ENCODE measurements at regions not wholly inside any gene's neighbourhood (a gene's known extent, or its start where the extent isn't known, plus 50 kb on each side); places are given as distances from the start of the nearest gene placed in this dataset.

GRCh38 chr11:115007851-115008250 lies 329.5 kb downstream of the NXPE2 start:
- Histone ChIP-seq H3K9me3 (no peaks in the 10 kb centered on the region), H3K36me3 (replicated peaks in 1 of 2; ENCODE audit: control insufficient read depth in 1 of 2, insufficient read depth in 2 of 2, low read length in 1 of 2) (no peaks in the 10 kb centered on the region), H2AFZ (ENCODE audit: low read depth) (no peak overlapping the region), H3K27me3 (ENCODE audit: insufficient read depth) (no peaks in the 10 kb centered on the region), H3K27ac (ENCODE audit: low read depth in 2 of 2, low read length in 1 of 2) (no peak overlapping the region), H4K20me1 (ENCODE audit: insufficient read depth) (no peaks in the 10 kb centered on the region), H3F3A (replicated peaks; ENCODE audit: insufficient read depth) (no peaks in the 10 kb centered on the region), H3K9ac (no peak overlapping the region), H3K4me1 (ENCODE audit: control insufficient read depth in 1 of 2, insufficient read depth in 2 of 2, low read depth in 1 of 2, low read length in 1 of 2) (no peaks in the 10 kb centered on the region), H3K9me2 (no peaks in the 10 kb centered on the region), H3K4me3 (ENCODE audit: low read depth in 2 of 2, low read length in 1 of 2) (no peak overlapping the region), H3K4me2 (no peak overlapping the region), H3K79me2 (ENCODE audit: insufficient read depth) (no peaks in the 10 kb centered on the region)
- POLR2A ChIA-PET: no interaction called here
- 15% methylated on average over 2 of the region's 2 CpGs for WGBS (ENCODE audit: low lambda C conversion rate)
- DNase-seq: no peak
- CTCF ChIA-PET: no interaction called here
- no peak for TF ChIP-seq TEAD4 (IDR thresholded peaks at IDR 0.05; ENCODE audit: borderline replicate concordance, insufficient read depth)
- TF ChIP-seq RAD21 (IDR thresholded peaks at IDR 0.05; ENCODE audit: low read length): no peak
- no peak for TF ChIP-seq SIN3A (IDR thresholded peaks at IDR 0.05; ENCODE audit: borderline replicate concordance, low read depth, low read length)
- TF ChIP-seq ZBTB33 (IDR thresholded peaks at IDR 0.05; ENCODE audit: borderline replicate concordance, low read depth): no peak
- TF ChIP-seq CHD2 (IDR thresholded peaks at IDR 0.05; ENCODE audit: low read length, partially characterized antibody): no peak
- TF ChIP-seq FOXM1 (IDR thresholded peaks at IDR 0.05; ENCODE audit: low read depth): no peak
- no peak for TF ChIP-seq MXI1 (IDR thresholded peaks at IDR 0.05; ENCODE audit: low read depth, low read length)
- TF ChIP-seq USF1 (IDR thresholded peaks at IDR 0.05; ENCODE audit: borderline replicate concordance, low read depth): no peak
- TF ChIP-seq ELF1 (IDR thresholded peaks at IDR 0.05): no peak
- TF ChIP-seq TCF12 (IDR thresholded peaks at IDR 0.05): no peak
- no peak for TF ChIP-seq POLR2AphosphoS5 (IDR thresholded peaks at IDR 0.05; ENCODE audit: low read depth, low read length)
- TF ChIP-seq GATA2 (CRISPR knock-in tag; IDR thresholded peaks at IDR 0.05): no peak
- TF ChIP-seq REST (IDR thresholded peaks at IDR 0.05; ENCODE audit: low read depth, low read length): no peak
- no peak for TF ChIP-seq USF2 (IDR thresholded peaks at IDR 0.05; ENCODE audit: borderline replicate concordance, low read depth, low read length)
- no peak for TF ChIP-seq TAF1 (IDR thresholded peaks at IDR 0.05; ENCODE audit: borderline replicate concordance, low read depth, low read length)
- no peak for TF ChIP-seq PBX3 (IDR thresholded peaks at IDR 0.05)
